T47D (cell line): ENCODE measurements at regions not wholly inside any gene's neighbourhood (a gene's known extent, or its start where the extent isn't known, plus 50 kb on each side); places are given as distances from the start of the nearest gene placed in this dataset.
"Not testable (repeated sequence)": the region's sequence is repeated elsewhere in the genome, so short reads cannot be mapped to it uniquely, and the experiment has no call there.

Experiments used
- DNase-seq, 2 experiments: peaks; one replicate each; pipeline versions ENCODE4 v3.0.0 to v3.0.0-alpha.2; 2011 to 2012; ENCODE audit warnings: low read depth in 1 of 2, low spot score in 1 of 2
- JUND ChIP-seq: IDR thresholded peaks from 2 replicates; pipeline ENCODE4 v1.6.1; 2012; ENCODE audit warnings: low read depth
- in situ Hi-C: cut with HindIII; loops from 2 replicates; pipeline ENCODE4 v1.10.0; 2016; ENCODE audit warnings: low sequenced_read_pairs, low pct_unique_long_range_greater_than_20kb

- DNase-seq, result no peak
- in situ Hi-C loops, result no loop called here
- TF ChIP-seq JUND, result no peak
These were observed 81.5 kb upstream of the CHD1 start for GRCh38 chr5:99010294-99010693.

GRCh38 chr5:99008009-99008408 lies 79.2 kb upstream of the CHD1 start:
- in situ Hi-C loops, DNase-seq: not testable (repeated sequence)

- DNase-seq, result no peak
- in situ Hi-C loops, result no loop called here
- TF ChIP-seq JUND, result no peak
These were observed 76.7 kb upstream of the CHD1 start for GRCh38 chr5:99005506-99005905.

- no peak for TF ChIP-seq JUND
- DNase-seq, result no peak
- in situ Hi-C loops, result no loop called here
These were observed 76.2 kb upstream of the CHD1 start for GRCh38 chr5:99004960-99005359.

- no peak for TF ChIP-seq JUND
- in situ Hi-C loops, result no loop called here
- DNase-seq, result no peak
These were observed 72.1 kb upstream of the CHD1 start for GRCh38 chr5:99000876-99001275.

- no peak for DNase-seq
- TF ChIP-seq JUND, result no peak
- in situ Hi-C loops, result no loop called here
These were observed 71.4 kb upstream of the CHD1 start for GRCh38 chr5:99000221-99000620.

- no peak for TF ChIP-seq JUND
- in situ Hi-C loops, result no loop called here
- DNase-seq, result no peak
These were observed 70.8 kb upstream of the CHD1 start for GRCh38 chr5:98999631-99000030.

- in situ Hi-C loops, result no loop called here
- DNase-seq, result no peak
These were observed 68.2 kb upstream of the CHD1 start for GRCh38 chr5:98997000-98997399.

GRCh38 chr5:98994611-98995010 lies 65.8 kb upstream of the CHD1 start:
- in situ Hi-C loops, result no loop called here
- no peak for DNase-seq
- no peak for TF ChIP-seq JUND

More at GRCh38 chr5:98997000-98997399, 68.2 kb upstream of the CHD1 start:
- no peak for TF ChIP-seq JUND

GRCh38 chr5:98993512-98993911 lies 64.7 kb upstream of the CHD1 start:
- TF ChIP-seq JUND, result no peak
- in situ Hi-C loops, result no loop called here
- DNase-seq, result no peak

GRCh38 chr5:98992552-98992951 lies 63.7 kb upstream of the CHD1 start:
- DNase-seq, result no peak
- TF ChIP-seq JUND, result no peak
- in situ Hi-C loops, result no loop called here

- in situ Hi-C loops, result no loop called here
- no peak for TF ChIP-seq JUND
- no peak for DNase-seq
These were observed 60.9 kb upstream of the CHD1 start for GRCh38 chr5:98989727-98990126.

GRCh38 chr5:98986587-98986986 lies 57.8 kb upstream of the CHD1 start:
- no peak for DNase-seq
- TF ChIP-seq JUND, result no peak
- in situ Hi-C loops, result no loop called here

- DNase-seq, result no peak
- in situ Hi-C loops, result no loop called here
- no peak for TF ChIP-seq JUND
These were observed 54.1 kb upstream of the CHD1 start for GRCh38 chr5:98982880-98983279.
